PC-3 (cell line): ENCODE measurements at regions not wholly inside any gene's neighbourhood (a gene's known extent, or its start where the extent isn't known, plus 50 kb on each side); places are given as distances from the start of the nearest gene placed in this dataset.

Experiments used
- ATAC-seq: fragments of 200-7000 bp; cut with Tn5 transposase; 2 replicates; pipeline ENCODE4 v1.9.1; 2020; ENCODE audit warnings: mild to moderate bottlenecking, moderate library complexity
- BruUV-seq: library from RNA; stranded (reverse); fragments of 400-500 nt; replicated peaks from 2 replicates; lab custom pipeline; 2021; lab: Mats Ljungman, UMichigan
- CTCF ChIA-PET: fragments of 300-600 bp; sonication (Branson Sonifier 250); formaldehyde crosslinking; loops from one replicate; lab custom pipeline; 2022; ENCODE audit warnings: antibody characterized with exemption; lab: Charles Lee
- POLR2A ChIA-PET: fragments of 300-600 bp; sonication (Branson Sonifier 250); formaldehyde crosslinking; loops from one replicate; lab custom pipeline; 2022; ENCODE audit warnings: antibody characterized with exemption; ENCODE audit not compliant: unreplicated experiment; lab: Charles Lee
- DNase-seq: peaks from one replicate; pipeline ENCODE4 v3.0.0-alpha.2; 2015
- H2AFZ ChIP-seq: fragments of 300-600 bp; sonication (generic); 2 replicates; pipeline ENCODE4 v1.6.0; 2016; ENCODE audit warnings: antibody characterized with exemption, low read length
- H3F3A ChIP-seq: fragments of 300-600 bp; sonication (generic); one replicate; pipeline ENCODE4 v1.6.0; 2017; ENCODE audit warnings: antibody characterized with exemption, low read length, control low read depth, mild to moderate bottlenecking; ENCODE audit not compliant: unreplicated experiment
- H3K27ac ChIP-seq: fragments of 300-600 bp; sonication (generic); 2 replicates; pipeline ENCODE4 v1.5.1; 2016; ENCODE audit warnings: mild to moderate bottlenecking, low read length
- H3K27me3 ChIP-seq: fragments of 300-600 bp; sonication (generic); 2 replicates; pipeline ENCODE4 v1.6.1; 2016; ENCODE audit warnings: low read length, mixed read lengths
- H3K36me3 ChIP-seq: fragments of 300-600 bp; sonication (generic); 2 replicates; pipeline ENCODE4 v1.6.1; 2016; ENCODE audit warnings: low read depth, mixed run types, low read length, mixed read lengths
- H3K4me1 ChIP-seq: fragments of 300-600 bp; sonication (generic); 2 replicates; pipeline ENCODE4 v1.5.1; 2016; ENCODE audit warnings: low read length; ENCODE audit not compliant: insufficient read depth
- H3K4me2 ChIP-seq: fragments of 300-600 bp; sonication (generic); 2 replicates; pipeline ENCODE4 v1.6.0; 2016; ENCODE audit warnings: low read length
- H3K4me3 ChIP-seq: fragments of 300-600 bp; sonication (generic); 2 replicates; pipeline ENCODE4 v1.5.1; 2016; ENCODE audit warnings: mild to moderate bottlenecking, low read length, mixed read lengths
- H3K79me2 ChIP-seq: fragments of 300-600 bp; sonication (generic); 2 replicates; pipeline ENCODE4 v1.6.1; 2017; ENCODE audit warnings: low read length, mixed read lengths
- H3K9ac ChIP-seq: fragments of 300-600 bp; sonication (generic); 2 replicates; pipeline ENCODE4 v1.6.0; 2016; ENCODE audit warnings: mild to moderate bottlenecking, low read length
- H3K9me2 ChIP-seq: fragments of 300-600 bp; sonication (generic); replicated peaks from 2 replicates; pipeline ENCODE4 v1.6.1; 2016; ENCODE audit warnings: mixed run types, low read length, mixed read lengths
- H3K9me3 ChIP-seq: fragments of 300-600 bp; sonication (generic); 2 replicates; pipeline ENCODE4 v1.6.1; 2016; ENCODE audit warnings: low read length, mixed read lengths
- H4K20me1 ChIP-seq: fragments of 300-600 bp; sonication (generic); 2 replicates; pipeline ENCODE4 v1.6.1; 2016; ENCODE audit warnings: low read length, mixed read lengths
- EZH2 ChIP-seq: fragments of 300-600 bp; sonication (generic); IDR thresholded peaks from one replicate; pipeline ENCODE4 v1.6.1; 2017; ENCODE audit warnings: antibody characterized with exemption, mild to moderate bottlenecking, low read length; ENCODE audit not compliant: unreplicated experiment
- EZH2phosphoT487 ChIP-seq: fragments of 300-600 bp; sonication (generic); IDR thresholded peaks from 2 replicates; pipeline ENCODE4 v1.6.1; 2018; ENCODE audit warnings: mild to moderate bottlenecking, antibody characterized with exemption, low read length, borderline replicate concordance
- intact Hi-C: fragments of 100-400 bp; cut with micrococcal nuclease; formaldehyde crosslinking; loops from 2 replicates; pipeline ENCODE4 v1.9.0; 2023
- TF ChIP-seq, protein P1 (sequence below): fragments of 300-600 bp; sonication (generic); conservative IDR thresholded peaks from 2 replicates; pipeline ENCODE4 v1.5.1; 2017; ENCODE audit warnings: antibody characterized with exemption, low read depth, mild to moderate bottlenecking, low read length

DNA sequence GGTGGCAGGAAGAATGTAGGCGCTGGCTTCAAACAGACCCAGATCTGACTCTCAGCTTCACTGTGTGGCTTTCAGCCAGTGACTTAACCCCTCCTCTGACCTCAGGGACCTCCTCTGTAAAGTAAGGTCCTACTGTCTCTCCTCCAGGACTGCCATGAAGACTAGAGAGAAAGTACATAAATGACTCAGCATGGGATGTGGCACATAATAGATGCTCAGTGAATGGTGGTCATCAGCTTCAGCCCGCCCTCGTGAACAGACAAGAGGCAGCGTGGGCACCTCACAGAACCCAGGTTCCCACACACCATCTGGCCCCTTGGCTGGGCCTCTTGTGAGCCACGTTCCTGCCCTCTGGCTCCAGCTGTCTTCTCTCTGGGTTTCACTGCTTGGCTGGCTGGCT, 126.0 kb downstream of the SYF2 start:
- Histone ChIP-seq H3K27me3 (no peaks in the 10 kb centered on the region), H3K9me3 (no peaks in the 10 kb centered on the region), H3K4me1 (no peaks in the 10 kb centered on the region), H3K4me3 (no peak overlapping the region), H3K9ac (no peak overlapping the region), H3K9me2 (no peaks in the 10 kb centered on the region), H3K36me3 (no peaks in the 10 kb centered on the region), H2AFZ (no peak overlapping the region), H3K4me2 (no peak overlapping the region), H3F3A (no peaks in the 10 kb centered on the region), H4K20me1 (no peaks in the 10 kb centered on the region), H3K79me2 (no peaks in the 10 kb centered on the region), H3K27ac (no peak overlapping the region)
- BruUV-seq, result no TSS peak
- DNase-seq (no peak), ATAC-seq (no peak)
- TF ChIP-seq EZH2phosphoT487 (no peak), EZH2 (no peak)
- TF ChIP-seq, protein P1, sequence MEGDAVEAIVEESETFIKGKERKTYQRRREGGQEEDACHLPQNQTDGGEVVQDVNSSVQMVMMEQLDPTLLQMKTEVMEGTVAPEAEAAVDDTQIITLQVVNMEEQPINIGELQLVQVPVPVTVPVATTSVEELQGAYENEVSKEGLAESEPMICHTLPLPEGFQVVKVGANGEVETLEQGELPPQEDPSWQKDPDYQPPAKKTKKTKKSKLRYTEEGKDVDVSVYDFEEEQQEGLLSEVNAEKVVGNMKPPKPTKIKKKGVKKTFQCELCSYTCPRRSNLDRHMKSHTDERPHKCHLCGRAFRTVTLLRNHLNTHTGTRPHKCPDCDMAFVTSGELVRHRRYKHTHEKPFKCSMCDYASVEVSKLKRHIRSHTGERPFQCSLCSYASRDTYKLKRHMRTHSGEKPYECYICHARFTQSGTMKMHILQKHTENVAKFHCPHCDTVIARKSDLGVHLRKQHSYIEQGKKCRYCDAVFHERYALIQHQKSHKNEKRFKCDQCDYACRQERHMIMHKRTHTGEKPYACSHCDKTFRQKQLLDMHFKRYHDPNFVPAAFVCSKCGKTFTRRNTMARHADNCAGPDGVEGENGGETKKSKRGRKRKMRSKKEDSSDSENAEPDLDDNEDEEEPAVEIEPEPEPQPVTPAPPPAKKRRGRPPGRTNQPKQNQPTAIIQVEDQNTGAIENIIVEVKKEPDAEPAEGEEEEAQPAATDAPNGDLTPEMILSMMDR, result no peak
- ChIA-PET POLR2A (no interaction called here), CTCF (no interaction called here)
- intact Hi-C loops, result no loop called here

DNA sequence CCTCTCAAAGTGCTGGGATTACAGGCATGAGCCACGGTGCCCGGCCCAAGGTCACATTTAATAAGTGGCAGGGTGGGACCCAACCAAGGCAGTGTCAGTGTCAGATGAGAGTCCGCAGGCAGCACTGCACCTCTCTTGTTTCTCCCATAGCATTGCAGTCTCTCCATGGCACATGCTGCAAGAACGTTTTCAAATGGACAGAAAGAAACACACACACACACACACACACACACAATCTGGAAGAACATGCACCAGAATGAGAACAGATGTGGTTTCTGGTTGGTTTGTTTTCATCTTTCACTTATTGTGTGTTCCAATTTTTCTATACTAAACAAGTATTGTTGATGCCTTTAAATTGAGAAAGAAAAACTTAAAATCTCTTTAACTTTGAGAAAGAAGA, 126.5 kb downstream of the SYF2 start:
- Histone ChIP-seq H3K4me3 (no peak overlapping the region), H3K4me2 (no peak overlapping the region), H3K27ac (no peak overlapping the region), H3K27me3 (no peaks in the 10 kb centered on the region), H3K9me2 (no peaks in the 10 kb centered on the region), H3K9ac (no peak overlapping the region), H3F3A (no peaks in the 10 kb centered on the region), H3K36me3 (no peaks in the 10 kb centered on the region), H2AFZ (no peak overlapping the region), H3K4me1 (no peaks in the 10 kb centered on the region), H3K79me2 (no peaks in the 10 kb centered on the region), H4K20me1 (no peaks in the 10 kb centered on the region), H3K9me3 (no peaks in the 10 kb centered on the region)
- CTCF ChIA-PET, result no interaction called here
- intact Hi-C loops, result no loop called here
- BruUV-seq, result no TSS peak
- TF ChIP-seq EZH2, result no peak
- TF ChIP-seq EZH2phosphoT487, result no peak
- TF ChIP-seq, protein P1, result no peak
- DNase-seq (no peak), ATAC-seq (no peak)
- POLR2A ChIA-PET, result no interaction called here

DNA sequence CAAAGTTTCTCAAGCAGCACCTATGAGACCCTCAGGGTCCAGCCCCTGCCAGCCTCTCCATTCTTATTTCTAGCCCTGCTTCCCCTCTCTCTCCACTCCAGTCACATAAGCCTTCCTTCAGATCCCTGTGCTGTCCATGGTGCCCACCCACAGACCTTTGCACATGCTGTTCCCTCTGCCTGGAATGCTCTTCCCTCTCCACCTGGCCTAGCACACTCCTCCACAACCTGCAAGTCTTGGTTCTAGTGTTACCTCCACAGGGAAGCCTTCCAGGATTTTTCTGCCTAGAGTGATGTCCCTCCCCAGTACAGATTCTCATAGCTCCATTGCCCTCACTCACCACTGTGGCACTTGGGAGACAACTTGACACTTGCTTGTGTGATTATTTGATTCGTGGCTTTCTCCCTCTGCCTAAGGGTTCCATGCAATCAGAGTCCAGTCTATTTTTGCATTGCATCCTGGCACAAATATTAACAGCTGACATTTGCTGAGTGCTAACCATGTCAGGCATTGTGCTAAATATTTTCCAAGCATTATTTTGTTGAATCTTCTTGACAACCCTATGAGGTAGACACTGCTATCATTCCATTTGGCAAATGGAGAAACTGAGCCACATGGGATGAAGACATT, 127.3 kb downstream of the SYF2 start:
- ChIA-PET POLR2A (no interaction called here), CTCF (no interaction called here)
- H3K4me2 ChIP-seq, result no peak overlapping the region
- BruUV-seq, result no TSS peak
- DNase-seq (no peak), ATAC-seq (no peak)
- H3F3A ChIP-seq, result no peaks in the 10 kb centered on the region
- no peaks in the 10 kb centered on the region for H3K36me3 ChIP-seq
- H3K4me3 ChIP-seq, result no peak overlapping the region
- H3K4me1 ChIP-seq, result no peaks in the 10 kb centered on the region
- no peaks in the 10 kb centered on the region for H3K79me2 ChIP-seq
- H3K27me3 ChIP-seq, result no peaks in the 10 kb centered on the region
- H3K9me3 ChIP-seq, result no peaks in the 10 kb centered on the region
- no peaks in the 10 kb centered on the region for H4K20me1 ChIP-seq
- H3K9ac ChIP-seq, result no peak overlapping the region
- H3K27ac ChIP-seq, result no peak overlapping the region
- TF ChIP-seq EZH2phosphoT487, result no peak
- no peak for TF ChIP-seq EZH2
- TF ChIP-seq, protein P1, result no peak
- intact Hi-C loops, result no loop called here
- H2AFZ ChIP-seq, result no peak overlapping the region
- H3K9me2 ChIP-seq, result no peaks in the 10 kb centered on the region
